Lung microvascular endothelial cell (primary cell): ENCODE measurements at regions not wholly inside any gene's neighbourhood (a gene's known extent, or its start where the extent isn't known, plus 50 kb on each side); places are given as distances from the start of the nearest gene placed in this dataset.

Experiments used
- DNase-seq, 2 donors: peaks; one replicate each; pipeline versions ENCODE4 v3.0.0 to v3.0.0-alpha.2; 2010; ENCODE audit warnings: low read depth in 2 of 2

DNA sequence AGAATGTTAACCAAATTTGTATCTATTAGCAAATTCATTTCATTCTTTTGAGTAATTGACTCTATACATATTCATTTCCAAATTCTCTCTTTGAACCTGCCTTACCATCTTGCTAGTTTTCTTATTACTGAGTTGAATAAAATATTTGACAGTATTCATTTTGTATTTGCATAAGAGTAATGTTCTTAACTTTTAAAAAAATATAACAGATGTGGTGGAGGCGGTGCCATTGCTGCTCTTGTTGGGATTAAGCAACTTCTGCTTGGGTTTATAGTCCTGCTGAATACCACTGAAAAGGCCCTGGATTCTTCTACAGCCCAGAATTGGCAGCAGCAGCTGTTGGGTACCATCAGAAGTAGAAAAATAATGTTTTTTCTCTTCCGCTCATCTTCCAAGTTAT, 148.9 kb upstream of the PEX5L start:
- DNase-seq, result no peak

DNA sequence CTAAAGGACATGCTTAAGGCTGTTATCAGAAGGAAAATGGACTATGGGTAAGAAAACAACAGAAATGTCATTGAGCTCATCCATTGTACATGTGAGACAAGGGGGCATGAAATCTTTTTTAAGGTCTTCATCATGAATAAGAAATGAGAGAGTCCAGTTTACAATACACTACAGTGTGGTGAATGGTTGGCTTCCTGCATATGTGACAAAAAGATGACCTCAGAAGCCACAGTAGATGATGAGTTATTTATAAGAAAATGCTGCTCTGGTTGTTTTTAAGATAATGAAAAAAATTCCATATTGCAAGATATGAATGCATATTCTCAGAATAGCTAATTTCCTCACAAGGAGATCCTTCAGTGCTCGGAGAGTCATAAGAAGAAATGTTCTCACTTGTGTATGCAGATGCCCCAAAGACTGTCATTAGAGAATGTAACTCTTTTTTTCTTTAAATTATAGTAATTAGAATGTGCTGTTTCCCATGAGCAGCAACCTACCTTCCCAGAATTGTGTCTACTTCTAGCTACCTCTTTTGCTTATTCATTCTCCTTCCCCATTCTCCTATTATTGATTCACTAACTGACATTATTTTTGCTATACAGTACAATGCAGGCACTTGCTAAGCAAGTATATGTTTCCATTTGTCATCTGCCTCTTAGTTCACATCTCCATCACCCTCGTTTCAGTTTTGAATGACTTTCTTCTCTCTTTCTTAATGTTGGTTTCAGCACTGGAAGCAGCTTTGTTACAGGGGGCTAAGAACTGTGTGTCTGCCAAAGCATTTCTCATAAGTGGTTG, 152.0 kb upstream of the PEX5L start:
- no peak for DNase-seq

DNA sequence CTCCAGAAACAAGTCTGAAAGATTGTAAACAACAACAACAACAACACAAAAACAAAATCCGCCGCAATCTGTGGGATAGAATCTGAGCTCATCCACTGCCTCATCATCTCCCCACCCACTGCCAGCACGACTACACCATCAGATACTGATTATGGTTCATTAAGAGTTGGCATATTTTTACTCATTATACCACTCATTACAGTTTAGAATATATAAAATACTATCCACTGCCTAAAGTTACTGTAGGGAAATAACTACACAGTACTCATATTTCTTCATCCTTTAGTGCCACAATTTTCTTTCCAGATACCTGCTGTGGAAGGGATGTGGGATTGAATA, 152.5 kb upstream of the PEX5L start:
- no peak for DNase-seq

DNA sequence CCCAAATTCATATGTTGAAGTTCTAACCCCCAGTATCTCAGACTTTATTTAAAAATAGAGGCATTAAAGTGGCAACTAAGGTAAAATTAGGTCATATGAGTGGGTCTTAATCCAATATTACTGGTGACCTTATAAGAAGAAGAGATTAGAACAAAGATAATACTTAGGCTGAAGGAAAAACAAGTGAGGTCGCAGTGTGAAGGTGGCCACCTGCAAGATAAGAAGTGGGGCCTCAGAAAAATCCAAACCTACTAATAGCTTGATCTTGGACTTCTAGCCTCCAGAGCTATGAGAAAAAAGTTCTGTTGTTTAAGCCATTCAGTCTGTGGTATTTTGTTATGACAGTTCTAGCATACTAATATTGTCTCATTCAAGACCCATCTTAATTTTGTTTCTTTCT, 159.9 kb upstream of the PEX5L start:
- DNase-seq, result no peak

DNA sequence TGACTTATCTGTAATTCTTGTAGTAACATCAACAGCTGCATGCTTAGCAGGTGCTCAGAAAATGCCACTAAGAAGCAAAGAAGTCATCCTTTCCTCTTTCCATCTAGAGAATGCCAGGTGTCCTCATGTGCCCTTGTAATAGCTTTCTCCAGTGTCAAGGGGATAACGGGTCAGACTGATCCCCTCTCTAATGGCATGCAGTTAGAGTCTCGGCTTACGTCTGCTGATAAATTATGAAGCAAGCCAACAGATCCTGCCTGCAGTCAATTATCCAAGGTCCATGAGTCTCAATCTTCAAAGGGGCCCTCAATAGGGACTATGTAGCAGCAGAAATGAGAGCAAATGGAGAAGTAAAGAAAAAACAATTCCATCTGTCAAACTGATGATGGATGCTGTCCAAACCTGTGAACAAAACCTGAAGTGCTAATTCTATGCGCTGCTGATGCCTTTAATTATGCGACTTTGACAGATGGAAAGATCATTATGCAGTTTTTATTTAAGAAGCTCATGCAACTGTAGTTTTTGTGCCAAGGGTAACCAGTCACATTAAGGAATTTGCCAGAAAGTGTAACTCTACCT, 162.8 kb upstream of the PEX5L start:
- no peak for DNase-seq

DNA sequence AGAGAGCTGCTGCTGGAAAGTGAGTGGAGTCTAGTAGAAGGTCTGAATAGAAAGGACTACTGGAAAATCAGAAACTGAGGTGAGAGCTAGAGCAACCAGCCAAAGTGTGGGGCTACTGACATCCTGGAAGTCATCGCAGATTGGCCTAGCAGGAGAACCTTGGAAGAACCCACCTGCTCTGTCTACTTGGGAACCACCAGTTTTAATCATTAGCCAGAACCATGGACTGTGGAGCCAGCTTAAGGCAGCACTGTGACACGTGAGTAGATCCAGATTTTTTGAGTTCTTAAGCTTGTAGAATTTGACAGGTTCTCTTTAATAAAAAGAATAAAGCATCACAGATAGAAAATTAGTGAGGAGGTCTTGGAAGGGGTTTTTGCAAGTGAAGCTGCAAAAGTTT, 179.1 kb upstream of the PEX5L start:
- no peak for DNase-seq

DNA sequence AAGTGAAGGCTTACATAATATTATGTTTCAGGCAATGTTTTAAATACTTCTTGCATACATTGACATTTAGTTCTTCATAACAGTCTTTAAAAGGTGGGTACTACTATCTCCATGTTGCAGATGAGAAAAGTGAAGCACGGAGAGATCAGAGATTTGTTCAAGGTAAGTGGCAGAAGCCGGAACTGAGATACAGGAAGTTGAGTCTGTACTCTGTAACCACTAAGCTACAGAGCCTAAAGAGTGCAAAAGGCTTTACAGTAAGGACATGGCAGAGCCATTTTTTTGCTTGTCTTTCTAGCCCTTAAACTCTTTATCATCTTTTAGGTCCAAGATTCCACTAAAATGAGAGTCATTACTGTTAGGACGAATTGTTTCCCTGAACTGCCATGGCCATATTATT, 186.5 kb upstream of the PEX5L start:
- no peak for DNase-seq

DNA sequence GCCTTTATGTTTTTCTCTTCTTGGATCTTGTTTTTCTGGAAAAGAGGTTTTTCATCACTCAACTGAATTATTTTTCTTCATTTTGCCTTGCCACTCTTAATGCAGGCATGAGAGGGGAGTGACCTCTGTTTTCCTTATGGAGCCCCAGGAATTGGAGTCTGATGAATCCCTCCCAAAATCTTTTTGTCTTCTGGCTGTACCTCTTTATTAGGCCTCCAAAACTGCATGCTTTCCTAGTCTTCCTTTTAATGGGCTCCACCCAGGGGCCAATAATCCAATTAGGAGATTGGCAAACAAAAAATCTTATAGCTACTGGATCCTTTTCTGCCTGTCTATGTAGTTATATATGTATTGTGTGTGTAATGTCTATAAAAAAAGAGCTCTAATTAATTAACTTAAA, 192.4 kb upstream of the PEX5L start:
- peak in 1 of 2 donors; percentile 1 for DNase-seq

DNA sequence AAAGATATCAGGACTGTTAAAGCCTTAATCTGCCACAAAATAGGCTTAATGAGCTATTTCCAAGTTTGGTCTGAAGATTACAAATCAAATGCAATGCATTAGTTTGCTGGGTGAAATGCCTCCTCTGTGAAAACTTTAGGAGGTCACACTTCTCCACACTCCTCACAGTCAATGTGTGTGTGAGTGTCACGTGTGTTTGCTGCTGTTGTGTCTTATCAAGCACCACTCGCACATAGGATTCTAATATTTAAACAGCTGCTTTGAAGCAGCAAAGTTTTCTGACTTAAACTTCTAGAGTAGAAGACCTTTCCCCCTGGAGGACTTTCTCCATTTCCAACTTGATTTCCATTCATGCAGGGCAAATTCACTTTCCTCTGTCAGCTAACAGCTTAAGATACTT, 203.2 kb upstream of the PEX5L start:
- DNase-seq, result no peak

DNA sequence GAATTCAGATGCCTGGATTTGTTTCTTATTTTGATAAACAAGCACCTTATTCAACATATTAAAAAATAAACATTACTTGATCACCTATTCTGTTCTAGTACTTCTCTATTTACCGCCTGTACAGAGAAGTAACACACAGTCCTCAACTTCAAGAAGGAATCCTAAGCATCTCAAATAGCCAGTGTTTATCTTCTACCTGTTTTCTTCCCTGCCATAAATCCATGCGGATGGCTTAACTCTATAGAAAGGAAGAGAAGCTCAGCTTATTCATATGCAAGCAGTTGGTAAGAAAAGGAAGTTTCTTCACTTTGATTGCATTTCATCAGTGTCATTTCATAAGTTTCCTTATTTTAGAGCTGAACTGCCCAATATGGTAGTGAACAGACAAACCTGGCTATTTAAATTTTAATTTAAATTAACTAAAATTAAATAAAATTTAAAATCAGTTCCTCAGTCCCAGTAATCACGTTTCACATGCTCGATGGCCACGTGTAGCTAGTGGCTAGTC, 210.0 kb upstream of the PEX5L start:
- no peak for DNase-seq

DNA sequence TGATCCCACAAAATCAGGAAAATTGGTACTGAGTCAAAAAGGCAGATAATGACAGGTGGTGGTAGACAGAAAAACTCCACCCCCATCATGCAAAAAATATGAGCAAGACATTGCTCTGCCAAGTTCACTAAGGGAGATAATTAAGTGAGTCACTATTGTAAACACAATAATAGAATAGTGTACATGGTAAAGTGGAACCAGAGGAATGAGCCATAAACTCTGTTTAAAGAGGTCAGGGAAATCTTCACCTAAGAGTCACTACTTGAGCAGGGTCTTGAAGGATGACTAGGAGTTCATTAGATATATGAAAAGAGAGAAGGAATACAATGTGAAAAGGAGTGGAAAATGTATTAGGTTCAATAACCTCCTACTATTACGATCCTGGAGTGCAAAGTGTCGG, 213.4 kb upstream of the PEX5L start:
- DNase-seq, result peak in 1 of 2 donors; percentile 3

DNA sequence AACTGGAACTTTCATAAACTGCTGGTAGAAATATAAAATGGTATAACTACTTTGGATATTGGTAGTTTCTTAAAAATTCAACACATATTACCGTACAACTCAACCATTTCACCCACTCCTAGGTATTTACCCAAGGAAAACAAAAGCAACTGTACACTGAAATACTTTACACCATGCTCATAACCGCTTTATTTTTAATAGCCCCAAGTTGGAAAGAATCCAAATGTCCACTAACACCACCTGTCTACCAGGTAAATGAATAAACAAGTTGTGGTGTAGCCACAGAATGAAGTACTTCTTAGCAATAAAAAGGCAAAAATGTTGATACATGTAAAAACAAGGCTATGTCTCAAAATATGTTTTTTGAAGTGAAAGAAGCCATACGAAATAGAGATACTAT, 215.9 kb upstream of the PEX5L start:
- DNase-seq, result no peak

DNA sequence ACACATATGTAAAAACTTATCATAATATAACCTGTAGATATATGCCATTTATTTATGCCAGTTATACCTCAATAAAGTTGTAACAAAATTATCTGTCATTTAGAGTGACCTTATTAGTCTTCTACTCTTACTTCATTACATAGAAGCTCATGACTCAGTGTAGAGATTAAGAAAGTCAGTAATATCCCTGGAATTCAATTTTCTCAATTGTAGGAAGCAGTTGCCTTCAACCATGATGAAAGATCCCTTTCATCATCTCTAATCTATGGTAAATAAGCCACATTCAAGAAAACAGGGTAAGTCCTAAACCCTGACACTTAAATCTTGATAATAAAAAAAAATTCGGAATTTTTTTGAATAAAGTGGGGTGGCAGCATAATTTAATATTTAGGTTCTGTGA, 216.5 kb upstream of the PEX5L start:
- no peak for DNase-seq

DNA sequence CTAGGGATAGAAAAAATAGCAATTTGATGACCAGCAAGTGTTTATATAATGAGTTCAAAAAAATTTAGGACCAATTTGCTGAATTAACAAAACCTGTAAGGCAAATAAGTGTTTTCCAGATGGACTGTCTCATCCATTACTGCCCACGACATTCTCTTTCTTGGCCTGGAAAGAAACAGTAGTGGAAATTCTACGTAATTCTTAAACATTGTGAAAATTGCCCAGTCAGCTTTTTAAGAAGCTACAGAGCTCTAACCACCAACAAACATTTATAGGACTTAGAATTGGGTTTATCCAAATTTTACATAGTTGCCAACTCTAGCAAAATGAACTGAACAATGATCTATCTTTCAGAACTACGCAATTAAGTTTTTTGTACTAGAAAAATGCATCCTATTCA, 227.7 kb upstream of the PEX5L start:
- DNase-seq, result no peak

DNA sequence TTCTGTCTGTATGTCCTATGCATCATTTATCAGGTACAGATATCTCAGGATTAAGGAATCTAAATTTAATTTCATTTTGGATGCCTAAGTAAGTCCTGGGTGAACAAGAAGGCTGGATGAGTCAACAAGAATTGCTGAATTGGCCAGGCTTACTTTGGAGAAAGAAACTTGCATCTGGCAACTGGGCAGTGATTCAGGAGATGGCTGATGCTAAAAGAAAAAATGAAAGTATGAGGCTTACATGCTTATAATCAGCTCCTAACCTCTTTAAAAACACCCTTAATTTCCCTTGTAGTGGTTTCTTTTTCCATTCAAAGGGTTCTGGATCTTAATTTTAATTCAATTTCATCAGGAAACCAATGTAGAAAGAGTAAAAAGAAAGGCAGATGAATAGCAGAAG, 228.8 kb upstream of the PEX5L start:
- DNase-seq, result no peak

DNA sequence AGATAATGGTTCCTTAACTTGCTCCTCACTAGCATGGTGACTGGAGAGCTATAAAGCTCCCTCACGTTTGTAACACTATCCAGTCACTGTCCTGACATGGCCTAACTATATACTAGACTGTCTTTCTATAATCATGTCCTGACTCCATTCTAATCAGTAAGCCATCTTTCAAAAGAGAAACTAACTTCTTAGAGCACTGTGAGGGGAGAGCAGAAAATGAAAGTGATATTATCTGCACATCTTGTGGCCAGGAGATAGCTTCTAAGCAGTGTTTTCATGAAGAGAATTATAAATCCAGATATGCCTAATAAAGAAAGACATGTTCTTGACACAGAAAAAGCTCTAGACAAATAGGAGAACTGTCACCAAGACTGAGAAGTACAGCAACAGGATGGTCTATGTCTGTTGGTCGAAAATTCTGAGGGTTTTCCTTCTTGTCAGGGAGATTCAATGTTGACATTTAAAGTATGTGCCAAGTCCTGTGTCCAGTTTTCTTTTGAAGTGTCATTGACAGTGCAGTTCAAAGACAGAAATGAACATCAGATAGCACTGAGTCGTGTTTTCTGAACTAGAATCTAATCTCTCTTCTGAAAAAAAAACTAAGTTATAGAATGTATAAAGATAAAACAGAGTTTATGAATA, 230.6 kb upstream of the PEX5L start:
- DNase-seq, result peak in 1 of 2 donors; percentile 43

DNA sequence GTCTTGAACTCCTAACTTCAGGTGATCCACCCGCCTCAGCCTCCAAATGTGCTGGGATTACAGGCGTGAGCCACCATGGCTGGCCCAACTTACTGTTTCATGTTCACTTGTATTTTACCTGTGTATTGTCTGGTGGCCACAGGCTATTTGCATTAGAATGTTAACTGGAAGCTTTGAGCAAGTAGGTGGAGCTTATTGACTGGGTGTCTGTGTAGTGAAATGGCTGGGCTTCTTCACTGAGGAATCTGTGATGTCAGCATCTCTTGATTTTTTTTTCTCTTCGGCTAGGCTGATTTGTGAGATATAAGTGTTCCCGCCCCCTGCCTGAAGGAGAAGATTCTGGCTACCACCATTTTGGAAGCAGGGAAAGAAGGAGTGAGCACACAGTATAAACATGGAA, 237.8 kb upstream of the PEX5L start:
- no peak for DNase-seq

DNA sequence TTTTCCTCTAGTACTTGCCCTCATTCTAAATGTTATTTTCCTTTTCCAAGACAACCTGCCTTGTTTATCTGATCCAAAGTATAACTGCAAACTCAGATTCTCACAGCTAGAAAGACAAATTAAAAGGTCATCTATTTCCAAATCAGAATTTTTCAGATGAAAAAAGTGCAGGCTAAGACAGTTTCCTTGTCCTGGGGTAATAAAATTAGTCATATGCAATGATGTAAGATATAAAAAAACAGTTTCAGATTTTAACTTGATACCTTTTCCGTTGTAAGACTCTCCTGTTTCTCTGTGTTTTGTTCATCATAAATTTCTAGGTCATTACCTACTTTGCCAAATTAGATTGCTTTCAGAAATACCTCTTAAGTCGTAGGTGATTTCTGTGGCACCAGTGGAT, 238.4 kb upstream of the PEX5L start:
- no peak for DNase-seq

DNA sequence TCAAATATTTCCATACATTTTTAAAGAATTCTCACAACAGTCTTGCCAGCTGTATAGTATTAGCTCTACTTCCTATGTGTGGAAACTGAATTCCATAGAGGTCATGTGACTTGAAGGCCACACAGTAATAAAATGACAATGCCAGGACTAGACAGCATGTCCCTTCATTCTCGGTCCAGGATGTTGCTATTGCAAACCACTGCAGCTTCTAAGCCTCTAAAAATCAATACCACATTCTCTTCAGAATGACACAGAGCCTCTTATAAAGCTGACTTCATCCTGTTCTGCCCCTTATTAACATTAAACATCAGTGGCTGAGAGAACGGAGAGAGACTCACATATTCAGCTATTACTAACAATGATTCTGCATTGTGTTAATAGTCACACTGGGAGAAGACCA, 240.3 kb upstream of the PEX5L start:
- peak; percentile 2 for DNase-seq

DNA sequence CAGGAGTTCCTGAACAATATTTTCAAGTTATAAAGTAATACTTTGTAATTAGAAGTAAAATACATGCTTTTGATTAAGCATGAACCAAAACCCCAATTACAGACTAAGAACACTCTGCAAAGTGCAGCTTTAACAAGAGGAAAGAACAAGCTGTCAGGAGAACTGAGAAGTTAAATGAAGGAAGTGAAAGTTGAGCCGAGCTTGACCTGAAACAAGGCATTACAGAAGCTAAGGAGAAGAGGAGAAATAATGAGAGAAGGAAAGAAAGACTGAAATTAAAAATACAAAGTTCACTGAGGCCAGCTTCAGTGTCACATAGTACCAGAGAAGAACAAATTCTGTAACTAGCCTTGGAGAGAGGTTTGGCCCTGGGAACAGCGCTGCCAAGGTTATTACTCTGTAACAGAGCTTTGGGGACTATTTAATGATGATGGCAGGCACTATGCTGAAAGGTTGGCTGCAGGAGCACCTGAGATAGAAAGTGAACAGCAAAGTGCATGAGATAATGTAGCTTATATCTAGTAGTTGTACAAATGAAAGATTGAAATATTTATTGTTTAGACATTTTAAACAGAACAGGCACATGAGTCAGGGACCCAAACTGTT, 241.9 kb upstream of the PEX5L start:
- no peak for DNase-seq

DNA sequence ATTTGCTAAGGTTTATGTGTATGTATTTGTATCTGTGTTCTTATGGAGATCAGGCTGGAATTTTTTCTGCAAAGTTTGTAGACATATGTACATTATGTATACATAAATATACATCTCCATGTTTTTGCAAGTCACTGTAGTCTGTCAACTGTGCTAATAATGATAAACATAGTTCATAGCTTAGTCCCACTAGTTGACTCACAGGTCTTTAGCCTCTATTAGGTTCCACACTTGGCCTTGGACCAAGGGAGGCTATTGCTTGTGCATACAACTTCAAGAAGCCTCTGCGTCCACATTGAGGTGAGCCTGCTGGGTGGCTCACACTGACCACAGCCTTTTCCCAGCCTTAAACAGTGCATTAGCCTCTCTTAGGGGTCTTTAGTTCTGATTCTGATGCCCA, 243.8 kb upstream of the PEX5L start:
- no peak for DNase-seq

DNA sequence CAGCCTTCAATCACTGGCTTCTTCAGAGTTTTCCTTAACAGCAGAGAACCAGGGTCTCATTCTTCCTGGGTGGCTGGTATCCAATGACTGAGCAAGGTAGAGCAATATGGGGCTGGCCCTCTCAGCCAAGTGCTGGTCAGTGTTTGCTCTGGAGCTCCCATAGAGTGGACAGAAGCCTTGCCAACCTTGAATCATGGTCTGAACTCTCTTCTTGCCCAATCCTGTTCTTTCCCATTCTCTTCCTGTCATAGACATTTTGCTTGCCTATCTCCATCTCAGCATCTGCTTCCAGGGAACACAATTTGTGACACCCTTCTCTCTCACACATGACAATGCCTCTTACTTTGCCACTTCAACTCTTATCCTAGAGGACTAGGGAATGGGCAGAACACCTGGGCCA, 245.6 kb upstream of the PEX5L start:
- DNase-seq, result no peak

DNA sequence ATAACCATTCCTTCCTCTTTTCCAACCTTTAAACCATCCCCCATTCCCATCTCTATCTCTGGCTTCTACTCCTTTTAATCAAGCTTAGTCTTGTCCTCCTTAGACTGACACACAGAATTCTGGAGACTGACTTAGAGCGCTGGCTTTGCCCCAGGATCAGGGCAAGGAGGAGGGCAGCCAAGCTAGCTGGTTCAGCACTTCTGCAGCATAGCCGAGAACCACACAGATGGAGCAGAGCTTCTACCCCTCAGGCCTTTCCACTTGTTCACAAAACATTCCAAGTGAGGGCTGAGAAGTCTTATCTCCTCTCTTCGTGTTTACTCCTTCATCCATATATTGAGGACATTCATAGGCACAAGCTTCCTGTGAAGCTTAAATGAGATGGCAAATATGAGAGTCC, 246.5 kb upstream of the PEX5L start:
- DNase-seq, result no peak
